IMR-90 (cell line): ENCODE measurements at regions not wholly inside any gene's neighbourhood (a gene's known extent, or its start where the extent isn't known, plus 50 kb on each side); places are given as distances from the start of the nearest gene placed in this dataset.

Experiments
- ATAC-seq: fragments of 200-7000 bp; cut with Tn5 transposase; 2 replicates; pipeline ENCODE4 v1.9.1; 2020; ENCODE audit warnings: low read depth, mild to moderate bottlenecking, moderate library complexity
- BruUV-seq: library from RNA; stranded (reverse); fragments of 400-500 nt; replicated peaks from 2 replicates; lab custom pipeline; 2021; lab: Mats Ljungman, UMichigan
- CTCF ChIA-PET: fragments of 300-600 bp; formaldehyde crosslinking; extraction: SDS; loops from one replicate; lab custom pipeline; 2021; ENCODE audit warnings: antibody characterized with exemption; lab: Yijun Ruan, JAX
- POLR2A ChIA-PET: fragments of 300-600 bp; sonication (Branson Sonifier 250); formaldehyde crosslinking; loops from one replicate; lab custom pipeline; 2022; ENCODE audit warnings: antibody characterized with exemption; ENCODE audit not compliant: unreplicated experiment; lab: Charles Lee
- DNase-seq: peaks from one replicate; pipeline ENCODE4 v3.0.0; 2013
- H2AFZ ChIP-seq: replicated peaks from 2 replicates; pipeline ENCODE3; 2013; ENCODE audit warnings: low read length, mild to moderate bottlenecking; ENCODE audit not compliant: poor library complexity
- H2AK5ac ChIP-seq: 2 replicates; pipeline ENCODE4 v1.6.1; 2013; ENCODE audit warnings: low read depth, low read length, inconsistent platforms
- H2AK9ac ChIP-seq: replicated peaks from 2 replicates; pipeline ENCODE3; 2013; ENCODE audit warnings: mild to moderate bottlenecking, low read depth, low read length, moderate library complexity; ENCODE audit not compliant: poor library complexity
- H2BK120ac ChIP-seq: 2 replicates; pipeline ENCODE4 v1.6.1; 2013; ENCODE audit warnings: low read depth, low read length, inconsistent platforms
- H2BK15ac ChIP-seq: 3 replicates; pipeline ENCODE4 v1.6.1; 2013; ENCODE audit warnings: low read depth, low read length, inconsistent platforms
- H2BK20ac ChIP-seq: 2 replicates; pipeline ENCODE4 v1.6.1; 2013; ENCODE audit warnings: low read depth, mild to moderate bottlenecking, inconsistent platforms, low read length, moderate library complexity
- H2BK5ac ChIP-seq: 2 replicates; pipeline ENCODE4 v1.6.1; 2013; ENCODE audit warnings: mild to moderate bottlenecking, low read depth, low read length, inconsistent platforms; ENCODE audit not compliant: poor library complexity, severe bottlenecking
- H3K14ac ChIP-seq: replicated peaks from 2 replicates; pipeline ENCODE4 v1.6.1; 2013; ENCODE audit warnings: low read depth, low read length, inconsistent platforms
- H3K18ac ChIP-seq: 2 replicates; pipeline ENCODE4 v1.6.1; 2013; ENCODE audit warnings: low read depth, low read length, control low read depth
- H3K23ac ChIP-seq: 2 replicates; pipeline ENCODE4 v1.6.1; 2013; ENCODE audit warnings: low read depth, low read length, inconsistent platforms
- H3K27ac ChIP-seq: 2 replicates; pipeline ENCODE4 v1.5.1; 2013; ENCODE audit warnings: mild to moderate bottlenecking, control low read depth, low read length; ENCODE audit not compliant: insufficient read depth
- H3K27me3 ChIP-seq: 2 replicates; pipeline ENCODE4 v1.6.1; 2013; ENCODE audit warnings: low read length; ENCODE audit not compliant: control insufficient read depth, insufficient read depth
- H3K36me3 ChIP-seq: 2 replicates; pipeline ENCODE4 v1.6.1; 2013; ENCODE audit warnings: low read length, mixed read lengths; ENCODE audit not compliant: control insufficient read depth, insufficient read depth
- H3K4ac ChIP-seq: 2 replicates; pipeline ENCODE4 v1.6.1; 2013; ENCODE audit warnings: low read depth, low read length, inconsistent platforms
- H3K4me1 ChIP-seq: 2 replicates; pipeline ENCODE4 v1.6.1; 2013; ENCODE audit warnings: low read length, mixed read lengths; ENCODE audit not compliant: control insufficient read depth, insufficient read depth
- H3K4me2 ChIP-seq: 2 replicates; pipeline ENCODE4 v1.6.1; 2013; ENCODE audit warnings: low read depth, mild to moderate bottlenecking, control low read depth, low read length, moderate library complexity
- H3K4me3 ChIP-seq: 2 replicates; pipeline ENCODE4 v1.5.1; 2013; ENCODE audit warnings: low read depth, mild to moderate bottlenecking, control low read depth, low read length, moderate library complexity; ENCODE audit not compliant: insufficient read depth
- H3K56ac ChIP-seq: 2 replicates; pipeline ENCODE4 v1.6.1; 2013; ENCODE audit warnings: low read length, inconsistent platforms; ENCODE audit not compliant: insufficient read depth; ENCODE audit errors: extremely low read depth
- H3K79me1 ChIP-seq, 2 experiments: 2 replicates each; pipeline ENCODE4 v1.6.1; 2013; ENCODE audit warnings: low read length in 2 of 2, inconsistent platforms in 1 of 2, low read depth in 1 of 2
- H3K9ac ChIP-seq: 2 replicates; pipeline ENCODE4 v1.6.1; 2013; ENCODE audit warnings: low read depth, low read length, control low read depth
- H3K9me1 ChIP-seq: 2 replicates; pipeline ENCODE4 v1.6.1; 2013; ENCODE audit warnings: low read length, inconsistent platforms; ENCODE audit not compliant: insufficient read depth
- H3K9me3 ChIP-seq: 2 replicates; pipeline ENCODE4 v1.6.1; 2013; ENCODE audit warnings: low read length; ENCODE audit not compliant: control insufficient read depth, insufficient read depth
- H4K20me1 ChIP-seq: 2 replicates; pipeline ENCODE4 v1.6.1; 2013; ENCODE audit warnings: low read length, inconsistent platforms; ENCODE audit not compliant: insufficient read depth
- H4K5ac ChIP-seq: 2 replicates; pipeline ENCODE4 v1.6.1; 2013; ENCODE audit warnings: mild to moderate bottlenecking, low read depth, low read length, control low read depth
- H4K8ac ChIP-seq, 2 experiments: 2 replicates each; pipeline ENCODE4 v1.6.1; 2013; ENCODE audit warnings: low read depth in 2 of 2, low read length in 2 of 2, control low read depth in 1 of 2, inconsistent platforms in 1 of 2
- H4K91ac ChIP-seq: 2 replicates; pipeline ENCODE4 v1.6.1; 2013; ENCODE audit warnings: low read depth, low read length, inconsistent platforms; ENCODE audit not compliant: insufficient read depth
- BHLHE40 ChIP-seq: fragments of 150-350 bp; IDR thresholded peaks from 2 replicates; pipeline ENCODE4 v1.6.1; 2016; ENCODE audit warnings: mild to moderate bottlenecking, low read depth, low read length
- CEBPB ChIP-seq: IDR thresholded peaks from 2 replicates; pipeline ENCODE4 v1.6.1; 2012; ENCODE audit warnings: low read depth, low read length, improper control_type of control experiment
- CHD1 ChIP-seq: IDR thresholded peaks from 2 replicates; pipeline ENCODE4 v1.6.1; 2012; ENCODE audit warnings: low read depth, low read length, improper control_type of control experiment
- CTCF ChIP-seq: conservative IDR thresholded peaks from 2 replicates; pipeline ENCODE4 v1.5.1; 2012; ENCODE audit warnings: mild to moderate bottlenecking, low read depth, low read length, improper control_type of control experiment
- ELK1 ChIP-seq: fragments of 150-350 bp; IDR thresholded peaks from 2 replicates; pipeline ENCODE4 v1.6.1; 2016; ENCODE audit warnings: low read depth, mild to moderate bottlenecking, low read length, moderate library complexity, borderline replicate concordance
- FOS ChIP-seq: fragments of 150-350 bp; IDR thresholded peaks from 2 replicates; pipeline ENCODE4 v1.6.1; 2016; ENCODE audit warnings: low read depth, low read length
- MAFK ChIP-seq: IDR thresholded peaks from 2 replicates; pipeline ENCODE4 v1.6.1; 2012; ENCODE audit warnings: low read depth, low read length, improper control_type of control experiment
- MAZ ChIP-seq: IDR thresholded peaks from 2 replicates; pipeline ENCODE4 v1.6.1; 2012; ENCODE audit warnings: low read depth, mild to moderate bottlenecking, low read length, improper control_type of control experiment, moderate library complexity, borderline replicate concordance
- MXI1 ChIP-seq: IDR thresholded peaks from 2 replicates; pipeline ENCODE4 v1.6.1; 2012; ENCODE audit warnings: low read depth, mild to moderate bottlenecking, low read length, moderate library complexity, borderline replicate concordance
- NFE2L2 ChIP-seq: fragments of 150-350 bp; IDR thresholded peaks from 2 replicates; pipeline ENCODE4 v1.6.1; 2016; ENCODE audit warnings: low read depth, mild to moderate bottlenecking, low read length
- POLR2A ChIP-seq: IDR thresholded peaks from 2 replicates; pipeline ENCODE4 v1.6.1; 2012; ENCODE audit warnings: mild to moderate bottlenecking, low read depth, low read length
- RAD21 ChIP-seq: IDR thresholded peaks from 2 replicates; pipeline ENCODE4 v1.6.1; 2012; ENCODE audit warnings: low read length, improper control_type of control experiment
- RCOR1 ChIP-seq: IDR thresholded peaks from 2 replicates; pipeline ENCODE4 v1.6.1; 2012; ENCODE audit warnings: mild to moderate bottlenecking, low read length, improper control_type of control experiment; ENCODE audit not compliant: insufficient replicate concordance
- RFX5 ChIP-seq: IDR thresholded peaks from 2 replicates; pipeline ENCODE4 v1.8.0; 2012; ENCODE audit warnings: low read depth, mild to moderate bottlenecking, low read length, moderate library complexity
- SMC3 ChIP-seq: fragments of 150-350 bp; IDR thresholded peaks from 2 replicates; pipeline ENCODE4 v1.6.1; 2016; ENCODE audit warnings: low read depth, mild to moderate bottlenecking, antibody characterized with exemption, low read length, moderate library complexity
- USF2 ChIP-seq: fragments of 150-350 bp; IDR thresholded peaks from 2 replicates; pipeline ENCODE4 v1.6.1; 2017; ENCODE audit warnings: mild to moderate bottlenecking, antibody characterized with exemption, low read length, low read depth
- WGBS, 2 experiments: methylation state at CpG; one replicate each; pipeline versions ENCODE4 v1.1.5 to v1.1.7; 2013; ENCODE audit warnings: missing lambda C conversion rate in 2 of 2; ENCODE audit not compliant: insufficient read length in 1 of 2; ENCODE audit errors: extremely low coverage in 2 of 2; 5-methylcytosine and 5-hydroxymethylcytosine counted together
- dilution Hi-C: fragments of 300-500 bp; cut with HindIII; formaldehyde crosslinking; loops from one replicate; pipeline ENCODE4 v1.14.3; 2018; ENCODE audit warnings: low sequenced_read_pairs; ENCODE audit not compliant: unreplicated experiment
- in situ Hi-C: fragments of 300-500 bp; cut with MboI; formaldehyde crosslinking; loops from 3 replicates; pipeline ENCODE4 v1.14.3; 2019; ENCODE audit warnings: low sequenced_read_pairs, inconsistent platforms, mixed read lengths
- intact Hi-C: fragments of 100-400 bp; cut with micrococcal nuclease; formaldehyde crosslinking; loops from 2 replicates; pipeline ENCODE4 v1.10.0; 2022

- Histone ChIP-seq H3K36me3 (no peaks in the 10 kb centered on the region), H3K18ac (no peak overlapping the region), H4K8ac (no peak overlapping the region), H3K79me1 (no peaks in the 10 kb centered on the region), H3K9me3 (no peaks in the 10 kb centered on the region), H3K27me3 (no peaks in the 10 kb centered on the region), H3K4me2 (no peak overlapping the region), H3K14ac (no peak overlapping the region), H2BK15ac (no peak overlapping the region), H2BK120ac (no peak overlapping the region), H2AFZ (no peak overlapping the region), H3K9me1 (no peaks in the 10 kb centered on the region), H3K56ac (no peak overlapping the region), H2AK5ac (no peak overlapping the region), H2BK5ac (no peak overlapping the region), H3K23ac (no peak overlapping the region), H3K27ac (no peak overlapping the region), H3K4ac (no peak overlapping the region), H4K91ac (no peak overlapping the region), H4K5ac (no peak overlapping the region), H2AK9ac (no peak overlapping the region), H3K9ac (no peak overlapping the region), H2BK20ac (no peak overlapping the region), H4K20me1 (no peaks in the 10 kb centered on the region), H3K4me1 (no peaks in the 10 kb centered on the region), H3K4me3 (no peak overlapping the region)
- intact Hi-C loops: no loop called here
- ChIA-PET POLR2A (no interaction called here), CTCF (no interaction called here)
- dilution Hi-C loops: no loop called here
- ATAC-seq (no peak), DNase-seq (no peak)
- TF ChIP-seq RFX5: no peak
- TF ChIP-seq FOS: no peak
- no peak for TF ChIP-seq ELK1
- no peak for TF ChIP-seq SMC3
- no peak for TF ChIP-seq MAFK
- no peak for TF ChIP-seq RCOR1
- no peak for TF ChIP-seq CHD1
- TF ChIP-seq USF2: no peak
- no peak for TF ChIP-seq NFE2L2
- TF ChIP-seq MXI1: no peak
- no peak for TF ChIP-seq MAZ
- no peak for TF ChIP-seq CTCF
- no peak for TF ChIP-seq BHLHE40
- no peak for TF ChIP-seq POLR2A
- no peak for TF ChIP-seq CEBPB
- TF ChIP-seq RAD21: no peak
- in situ Hi-C loops: loop anchor here (25.0 kb wide), 1 partner anchor 1289 kb away; no protein-coding TSS in a partner anchor
- BruUV-seq: no TSS peak
- no CpG with 5 or more reads among the region's 5 CpGs for WGBS, 2 experiments
Observed at GRCh38 chr4:24426557-24426956, 157.8 kb downstream of the DHX15 start.
